Upper lobe of left lung (tissue), 4 donors: ENCODE measurements at regions not wholly inside any gene's neighbourhood (a gene's known extent, or its start where the extent isn't known, plus 50 kb on each side); places are given as distances from the start of the nearest gene placed in this dataset.

Source experiments
- CTCF ChIP-seq, 6 experiments: fragments of 450-650 bp in 4 of 6; fragments of 200-600 bp in 2 of 6; sonication (generic) in 2 of 6; IDR thresholded peaks; one replicate each; pipeline ENCODE4 v1.5.1; 2016 to 2019; ENCODE audit warnings: antibody characterized with exemption in 6 of 6
- EP300 ChIP-seq, 4 donors: sonication (generic); formaldehyde crosslinking; IDR thresholded peaks; one replicate each; pipeline ENCODE4 v1.5.1; 2017; ENCODE audit warnings: antibody characterized with exemption in 4 of 4, control low read depth in 2 of 4
- POLR2A ChIP-seq, 4 donors: fragments of 450-650 bp; IDR thresholded peaks; one replicate each; pipeline ENCODE4 v1.5.1; 2016 to 2017; ENCODE audit warnings: antibody characterized with exemption in 4 of 4, mild to moderate bottlenecking in 2 of 4
- POLR2AphosphoS5 ChIP-seq, 2 donors: sonication (generic); formaldehyde crosslinking; IDR thresholded peaks; one replicate each; pipeline ENCODE4 v1.5.1; 2017; ENCODE audit warnings: antibody characterized with exemption in 2 of 2

- TF ChIP-seq CTCF (IDR thresholded peaks at IDR 0.05) (no peak), POLR2A (IDR thresholded peaks at IDR 0.05) (no peak), POLR2AphosphoS5 (IDR thresholded peaks at IDR 0.05) (peak in 1 of 2 donors; percentile 26), EP300 (IDR thresholded peaks at IDR 0.05) (peak in 1 of 4 donors; percentile 41)
Measured at GRCh38 chr14:55913324-55914025, 204.7 kb upstream of the PELI2 start.
